ENCODE measurements at regions not wholly inside any gene's neighbourhood (a gene's known extent, or its start where the extent isn't known, plus 50 kb on each side); places are given as distances from the start of the nearest gene placed in this dataset.

DNA sequence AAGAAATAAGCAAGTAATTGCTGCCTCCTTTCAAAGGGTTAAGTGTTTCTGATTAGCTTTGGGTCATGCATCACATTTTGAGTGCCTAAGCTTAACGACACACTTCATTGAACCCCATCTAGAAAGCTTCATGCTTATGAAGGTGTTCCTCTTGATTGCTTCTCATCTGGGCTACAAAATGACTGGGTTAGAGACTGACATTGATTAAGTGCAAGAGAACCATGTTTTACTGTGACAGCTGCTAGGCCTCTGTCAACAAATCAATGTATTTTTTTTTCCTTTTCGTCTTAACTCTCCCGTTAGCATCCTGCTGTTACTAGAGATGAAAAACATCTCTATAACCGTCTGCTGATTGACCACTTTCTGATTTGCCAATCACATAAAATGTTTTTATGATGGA is 725.0 kb downstream of the TLE1 start:
- no peak for DNase-seq

DNA sequence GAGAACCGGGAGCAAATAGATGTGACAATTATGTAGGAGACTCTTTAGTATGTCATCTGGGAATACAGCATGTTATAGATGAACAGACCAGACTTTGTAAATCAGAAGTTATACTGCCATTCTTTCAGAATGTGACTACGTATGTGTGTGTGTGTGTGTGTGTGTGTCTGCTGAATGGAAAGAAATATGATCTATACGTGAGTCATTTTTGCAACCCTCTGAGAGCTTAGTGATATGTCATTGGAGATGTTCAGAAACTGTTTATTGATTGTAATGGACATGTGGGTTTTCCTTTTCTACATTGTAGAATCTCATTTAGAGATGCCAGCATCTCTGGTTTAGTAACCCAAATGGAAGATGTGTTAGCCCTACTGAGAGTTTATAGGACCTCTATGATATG is 731.5 kb downstream of the TLE1 start:
- DNase-seq: no peak

- no peak for DNase-seq
Observed at GRCh38 chr9:80954521-80954920, 734.8 kb downstream of the TLE1 start.

DNA sequence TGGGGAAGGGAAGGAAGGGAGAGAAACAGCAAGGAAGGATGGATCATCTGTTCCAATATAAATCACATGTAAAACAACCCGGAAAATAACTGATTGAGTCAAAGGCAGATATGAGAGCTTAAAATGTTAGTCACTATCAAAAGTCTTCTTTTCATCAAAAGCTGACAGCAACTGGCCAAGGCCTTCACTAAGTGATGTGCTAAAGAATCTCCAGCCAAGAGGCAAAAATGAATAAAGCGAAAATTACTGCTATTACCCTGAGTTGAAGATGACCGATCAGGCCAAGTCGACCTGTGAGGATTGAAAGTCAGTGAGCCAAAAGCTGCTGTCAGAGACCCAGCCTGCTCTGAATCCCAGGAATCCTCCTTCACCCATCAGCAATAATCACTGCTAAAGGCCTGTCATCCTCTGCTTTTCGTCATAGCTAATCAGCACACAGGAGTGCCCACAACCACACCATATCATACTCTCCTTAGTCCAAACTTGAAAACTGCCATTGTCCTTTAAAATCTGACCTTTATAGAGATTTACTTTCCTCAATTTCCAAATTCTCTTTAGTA is 736.9 kb downstream of the TLE1 start:
- DNase-seq: no peak

DNA sequence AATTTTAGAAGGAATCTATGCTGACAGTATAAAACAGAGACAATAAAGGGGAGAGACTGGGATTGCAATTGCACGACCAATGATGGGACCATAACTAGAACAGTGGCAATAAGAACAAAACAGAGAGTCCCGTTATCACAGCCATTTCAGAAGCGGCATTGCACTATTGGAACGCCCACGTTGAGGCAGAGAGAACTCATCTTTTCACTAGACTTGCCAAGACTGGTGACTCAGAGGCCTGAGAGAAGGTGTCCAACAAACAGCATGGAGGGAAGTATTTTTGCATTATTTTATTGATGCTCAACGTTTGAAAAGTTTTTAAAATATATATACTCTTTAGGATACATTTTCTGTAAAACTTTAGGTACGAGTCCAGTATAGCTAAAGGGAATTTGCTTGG is 737.7 kb downstream of the TLE1 start:
- no peak for DNase-seq

GRCh38 chr9:80948876-80949275 is 740.5 kb downstream of the TLE1 start:
- DNase-seq: no peak

- DNase-seq: no peak
Observed at GRCh38 chr9:80948066-80948465, 741.3 kb downstream of the TLE1 start.

GRCh38 chr9:80946496-80947170 is 742.7 kb downstream of the TLE1 start:
- no peak for DNase-seq

- DNase-seq: no peak
Observed at GRCh38 chr9:80945436-80945835, 743.9 kb downstream of the TLE1 start.

GRCh38 chr9:80937645-80938044 is 751.7 kb downstream of the TLE1 start:
- no peak for DNase-seq

DNA sequence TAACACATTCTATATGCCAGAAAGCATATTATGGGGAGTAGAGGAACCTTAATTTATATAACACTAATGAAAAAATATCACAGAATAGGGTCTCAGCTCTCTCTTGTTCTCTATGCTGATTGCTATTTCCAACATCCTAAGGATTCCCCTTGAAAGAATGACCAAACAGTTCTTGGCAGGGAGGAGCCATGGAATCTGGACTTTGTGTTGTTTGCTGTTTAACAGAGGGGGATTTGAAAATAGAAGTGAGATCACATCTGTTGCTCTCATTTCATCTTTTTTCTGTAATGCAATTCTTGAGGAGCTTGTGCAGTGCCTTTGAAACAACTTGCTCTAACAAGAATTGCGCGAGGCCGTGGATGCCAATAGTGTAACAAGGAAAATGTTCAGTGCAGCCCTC is 755.3 kb downstream of the TLE1 start:
- DNase-seq: no peak

- DNase-seq: no peak
Observed at GRCh38 chr9:80932947-80933780, 756.2 kb downstream of the TLE1 start.

DNA sequence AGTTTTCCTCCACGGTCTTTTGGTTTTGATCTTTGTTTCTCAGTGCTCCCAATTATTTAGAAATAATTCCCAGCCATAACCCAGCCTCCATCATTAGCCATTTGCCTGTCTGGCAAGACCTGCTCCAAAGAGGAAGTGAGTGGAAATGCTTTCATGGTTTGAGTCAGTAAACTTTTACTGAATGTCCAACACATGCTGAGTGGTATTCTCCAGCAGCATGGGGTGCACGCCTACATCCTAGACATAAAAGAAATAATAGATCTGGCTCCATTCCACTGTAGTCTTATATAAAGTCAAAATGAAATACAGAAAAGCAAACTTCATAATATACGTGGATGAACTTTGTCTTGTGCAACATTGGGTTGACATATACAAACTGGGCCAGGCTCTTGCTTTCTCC is 757.2 kb downstream of the TLE1 start:
- DNase-seq: no peak

DNA sequence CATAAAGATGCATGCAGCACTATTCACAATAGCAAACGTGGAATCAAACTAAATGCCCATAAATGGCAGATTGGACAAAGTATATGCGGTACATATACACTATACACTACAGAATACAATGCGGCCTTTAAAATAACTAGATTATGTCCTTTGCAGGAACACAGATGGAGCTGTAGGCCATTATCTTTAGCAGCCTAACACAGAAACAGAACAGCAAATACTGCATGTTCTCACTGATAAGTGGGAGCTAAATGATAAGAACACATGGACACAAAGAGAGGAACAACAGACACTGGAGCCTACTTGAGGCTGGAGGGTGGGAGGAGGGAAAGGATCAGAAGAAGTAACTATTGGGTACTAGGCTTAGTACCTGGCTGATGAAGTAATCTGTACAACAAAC is 758.2 kb downstream of the TLE1 start:
- DNase-seq: no peak

DNA sequence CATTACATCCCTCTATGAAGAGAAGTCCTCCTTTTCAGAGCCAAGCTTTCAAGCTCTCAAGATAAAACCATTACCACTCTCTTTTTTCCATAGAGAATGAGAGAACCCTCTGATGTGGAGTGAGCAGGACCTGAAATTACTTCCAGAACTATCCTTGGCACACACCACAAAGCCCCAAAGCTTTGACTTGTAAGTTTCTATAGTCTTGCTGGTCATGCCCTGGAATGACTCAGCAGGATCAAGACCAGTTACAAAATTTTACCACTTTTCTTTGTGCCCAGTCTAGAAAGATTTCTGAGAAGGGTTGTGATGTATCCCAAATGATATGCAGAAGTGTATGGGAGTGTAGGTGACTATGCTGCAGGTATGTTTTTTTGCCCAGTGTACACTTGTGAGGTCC is 760.6 kb downstream of the TLE1 start:
- no peak for DNase-seq

GRCh38 chr9:80926611-80927010 is 762.7 kb downstream of the TLE1 start:
- no peak for DNase-seq

DNA sequence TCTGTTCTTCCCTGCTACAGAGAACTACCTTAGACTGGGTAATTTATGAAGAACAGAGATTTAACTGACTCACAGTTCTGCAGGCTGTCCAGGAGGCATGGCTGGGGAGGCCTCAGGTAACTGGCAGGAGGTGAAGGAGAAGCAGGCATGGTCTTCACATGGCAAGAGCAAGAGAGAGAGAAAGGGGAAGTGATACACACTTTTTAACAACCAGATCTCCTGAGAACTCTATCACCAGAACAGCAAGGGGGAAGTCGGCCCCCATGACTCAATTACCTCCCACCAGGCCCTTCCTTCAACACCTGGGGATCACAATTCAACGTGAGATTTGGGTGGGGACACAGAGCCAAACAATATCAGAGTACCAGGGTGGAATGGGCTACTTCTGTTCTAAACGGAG is 766.8 kb downstream of the TLE1 start:
- no peak for DNase-seq

GRCh38 chr9:80906728-80907127 is 782.6 kb downstream of the TLE1 start:
- DNase-seq: no peak

- DNase-seq: no peak
Observed at GRCh38 chr9:80899208-80899607, 790.1 kb downstream of the TLE1 start.

- no peak for DNase-seq
Observed at GRCh38 chr9:80893190-80893589, 796.2 kb downstream of the TLE1 start.

DNA sequence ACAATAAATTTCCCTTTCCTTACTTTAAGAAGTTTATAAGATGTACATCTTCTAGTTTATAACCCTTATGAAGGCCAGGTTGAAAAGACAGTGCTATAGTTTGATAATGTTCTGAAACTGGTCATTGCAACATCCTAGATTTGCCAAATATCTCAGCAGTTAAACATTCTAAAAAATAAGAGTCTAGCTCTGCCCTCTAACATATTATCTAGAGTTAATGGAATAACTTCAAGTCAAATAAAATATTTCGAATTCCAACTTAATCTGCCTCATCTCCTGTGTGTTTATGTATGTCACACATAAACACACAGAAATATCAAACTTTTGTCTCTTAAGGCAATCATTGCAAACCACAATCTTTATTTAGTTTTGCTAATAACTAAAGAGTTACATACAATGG is 796.6 kb downstream of the TLE1 start:
- no peak for DNase-seq

DNA sequence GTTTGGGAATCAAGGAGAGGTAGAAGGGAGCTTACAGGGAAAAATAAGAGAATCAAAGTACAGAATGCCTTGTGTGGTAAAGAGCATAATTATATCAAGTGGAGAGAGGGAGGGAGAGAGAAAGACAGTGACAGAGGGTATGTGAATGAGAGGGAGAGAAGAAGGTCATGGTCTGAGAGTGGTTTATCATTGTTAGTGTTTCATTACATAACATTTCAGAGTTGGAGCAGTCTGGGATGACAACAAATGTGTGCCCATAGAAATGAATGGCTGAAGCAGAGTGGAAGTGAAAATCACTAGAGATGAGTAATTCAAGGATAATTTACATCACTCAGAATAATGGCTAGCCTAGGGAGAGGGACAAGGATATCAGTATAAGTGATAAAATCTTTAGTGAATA is 799.2 kb downstream of the TLE1 start:
- no peak for DNase-seq

GRCh38 chr9:80885894-80886293 is 803.5 kb downstream of the TLE1 start:
- no peak for DNase-seq

DNA sequence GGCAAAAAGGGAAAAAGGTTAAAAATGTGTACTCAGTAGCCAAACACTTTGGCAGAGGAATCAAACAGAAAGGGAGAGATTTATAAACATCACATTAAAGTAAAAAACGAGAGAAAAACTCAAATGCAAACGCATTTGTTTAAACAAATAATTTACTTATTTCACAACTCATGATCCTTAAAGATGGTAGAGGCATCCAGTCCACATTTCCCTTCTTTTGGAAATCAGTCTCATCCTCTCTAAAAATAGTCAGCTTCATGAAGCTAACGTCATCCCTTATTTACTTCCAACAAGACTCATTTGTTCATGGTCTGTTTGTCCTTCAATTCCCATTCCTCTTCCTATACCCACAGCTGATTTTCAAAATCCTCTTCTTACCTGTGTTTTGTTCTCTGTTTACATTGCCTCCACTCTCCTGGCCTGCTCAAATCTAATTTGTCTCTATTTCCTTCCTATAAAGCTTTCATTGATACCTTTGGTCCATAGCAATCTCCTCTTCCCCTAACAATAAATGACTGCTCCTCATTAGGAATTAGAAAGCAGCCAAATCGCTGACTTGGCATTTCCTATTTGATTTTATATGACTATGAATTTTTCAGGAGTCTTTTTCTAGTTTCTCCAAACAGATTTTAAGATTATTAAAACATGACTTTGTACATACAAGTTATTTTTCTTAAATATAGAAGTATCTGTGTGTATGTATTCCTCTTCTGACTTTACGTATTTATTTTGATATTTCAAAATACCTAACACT is 805.3 kb downstream of the TLE1 start:
- DNase-seq: no peak
